ENCODE measurements at regions not wholly inside any gene's neighbourhood (a gene's known extent, or its start where the extent isn't known, plus 50 kb on each side); places are given as distances from the start of the nearest gene placed in this dataset.

DNA sequence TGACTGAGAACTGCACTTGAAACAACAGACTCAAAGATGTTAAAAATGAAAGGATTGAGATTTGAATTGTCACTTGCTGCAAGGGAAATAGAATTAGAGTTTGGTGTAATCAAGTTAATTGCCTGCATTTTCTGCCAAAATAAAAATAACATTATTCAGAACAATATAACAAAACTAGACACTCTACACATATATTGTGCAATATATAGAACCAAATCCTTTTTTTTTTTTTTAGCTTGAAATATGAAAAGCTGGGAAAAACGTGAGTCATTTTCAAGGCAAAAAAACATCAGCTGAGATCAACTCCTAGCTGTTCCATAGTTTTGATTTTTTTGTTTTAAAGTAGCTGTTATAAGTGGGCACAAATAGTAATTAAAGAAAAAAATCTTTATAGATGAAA, 561.5 kb downstream of the DNAJB9 start:
- no peak for TF ChIP-seq POLR2A (IDR thresholded peaks at IDR 0.05)
- TF ChIP-seq, protein P1, sequence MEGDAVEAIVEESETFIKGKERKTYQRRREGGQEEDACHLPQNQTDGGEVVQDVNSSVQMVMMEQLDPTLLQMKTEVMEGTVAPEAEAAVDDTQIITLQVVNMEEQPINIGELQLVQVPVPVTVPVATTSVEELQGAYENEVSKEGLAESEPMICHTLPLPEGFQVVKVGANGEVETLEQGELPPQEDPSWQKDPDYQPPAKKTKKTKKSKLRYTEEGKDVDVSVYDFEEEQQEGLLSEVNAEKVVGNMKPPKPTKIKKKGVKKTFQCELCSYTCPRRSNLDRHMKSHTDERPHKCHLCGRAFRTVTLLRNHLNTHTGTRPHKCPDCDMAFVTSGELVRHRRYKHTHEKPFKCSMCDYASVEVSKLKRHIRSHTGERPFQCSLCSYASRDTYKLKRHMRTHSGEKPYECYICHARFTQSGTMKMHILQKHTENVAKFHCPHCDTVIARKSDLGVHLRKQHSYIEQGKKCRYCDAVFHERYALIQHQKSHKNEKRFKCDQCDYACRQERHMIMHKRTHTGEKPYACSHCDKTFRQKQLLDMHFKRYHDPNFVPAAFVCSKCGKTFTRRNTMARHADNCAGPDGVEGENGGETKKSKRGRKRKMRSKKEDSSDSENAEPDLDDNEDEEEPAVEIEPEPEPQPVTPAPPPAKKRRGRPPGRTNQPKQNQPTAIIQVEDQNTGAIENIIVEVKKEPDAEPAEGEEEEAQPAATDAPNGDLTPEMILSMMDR (IDR thresholded peaks at IDR 0.05) = no peak
